ENCODE measurements at regions not wholly inside any gene's neighbourhood (a gene's known extent, or its start where the extent isn't known, plus 50 kb on each side); places are given as distances from the start of the nearest gene placed in this dataset.

GRCh38 chr10:57699944-57700343 lies 567.8 kb downstream of the IPMK start:
- no peak for TF ChIP-seq CTCF (conservative IDR thresholded peaks at IDR 0.05 in 1 of 2, IDR thresholded peaks at IDR 0.05 in 1 of 2; ENCODE audit: extremely low read depth in 1 of 2, insufficient read depth in 1 of 2, low read depth in 1 of 2, low read length in 2 of 2)
- no peak for TF ChIP-seq EZH2 (IDR thresholded peaks at IDR 0.05; ENCODE audit: borderline replicate concordance, low read length)
